Superior temporal gyrus (tissue), 1 donor: ENCODE measurements at regions not wholly inside any gene's neighbourhood (a gene's known extent, or its start where the extent isn't known, plus 50 kb on each side); places are given as distances from the start of the nearest gene placed in this dataset.
A peak's percentile ranks its signal among the peaks of the same experiment; 100 is the strongest.

Experiments used
- DNase-seq: peaks from one replicate; pipeline ENCODE4 v3.0.0-alpha.2; 2016; ENCODE audit errors: extremely low spot score

GRCh38 chr13:61722119-61722518, 306.5 kb upstream of the PCDH20 start:
- DNase-seq, result no peak

GRCh38 chr13:61712621-61713020, 297.0 kb upstream of the PCDH20 start:
- DNase-seq, result no peak

GRCh38 chr13:61709258-61709657, 293.6 kb upstream of the PCDH20 start:
- DNase-seq, result no peak

GRCh38 chr13:61706899-61707298, 291.2 kb upstream of the PCDH20 start:
- no peak for DNase-seq

GRCh38 chr13:61700620-61701019, 285.0 kb upstream of the PCDH20 start:
- no peak for DNase-seq

GRCh38 chr13:61700181-61700580, 284.5 kb upstream of the PCDH20 start:
- DNase-seq, result no peak

GRCh38 chr13:61696676-61697075, 281.0 kb upstream of the PCDH20 start:
- no peak for DNase-seq

GRCh38 chr13:61695147-61695546, 279.5 kb upstream of the PCDH20 start:
- DNase-seq, result no peak

GRCh38 chr13:61692691-61693090, 277.0 kb upstream of the PCDH20 start:
- DNase-seq, result no peak

- DNase-seq, result no peak
These were observed 270.0 kb upstream of the PCDH20 start for GRCh38 chr13:61685682-61686012.

- DNase-seq, result no peak
These were observed 269.5 kb upstream of the PCDH20 start for GRCh38 chr13:61684976-61685681.

- DNase-seq, result no peak
These were observed 257.1 kb upstream of the PCDH20 start for GRCh38 chr13:61672756-61673155.

- DNase-seq, result no peak
These were observed 254.9 kb upstream of the PCDH20 start for GRCh38 chr13:61670384-61671161.

- DNase-seq, result no peak
These were observed 249.4 kb upstream of the PCDH20 start for GRCh38 chr13:61664801-61665705.

- DNase-seq, result no peak
These were observed 238.8 kb upstream of the PCDH20 start for GRCh38 chr13:61654481-61654880.

- no peak for DNase-seq
These were observed 232.9 kb upstream of the PCDH20 start for GRCh38 chr13:61648547-61648946.

- no peak for DNase-seq
These were observed 196.5 kb upstream of the PCDH20 start for GRCh38 chr13:61612192-61612591.

GRCh38 chr13:61608138-61608537, 192.5 kb upstream of the PCDH20 start:
- DNase-seq, result no peak

GRCh38 chr13:61600360-61601033, 184.8 kb upstream of the PCDH20 start:
- peak; percentile 80 for DNase-seq

GRCh38 chr13:61592489-61592888, 176.8 kb upstream of the PCDH20 start:
- DNase-seq, result no peak

- no peak for DNase-seq
These were observed 160.3 kb upstream of the PCDH20 start for GRCh38 chr13:61575973-61576372.

- DNase-seq, result no peak
These were observed 148.0 kb upstream of the PCDH20 start for GRCh38 chr13:61563645-61564044.
